Spleen (tissue), 11 donors: ENCODE measurements at regions not wholly inside any gene's neighbourhood (a gene's known extent, or its start where the extent isn't known, plus 50 kb on each side); places are given as distances from the start of the nearest gene placed in this dataset.

Experiments used
- DNase-seq: peaks from one replicate; pipeline ENCODE4 v3.0.0-alpha.2; 2020
- H3K27ac ChIP-seq, 8 donors: fragments of 200-600 bp; sonication (generic) in 7 of 8; 1 replicate in 4 of 8; 2 replicates in 4 of 8; pipeline versions ENCODE4 v1.5.0 to v1.8.0; 2016 to 2021; ENCODE audit warnings: inconsistent platforms in 4 of 8, mild to moderate bottlenecking in 4 of 8, moderate library complexity in 1 of 8
- H3K27me3 ChIP-seq, 7 donors: fragments of 200-600 bp; sonication (generic) in 6 of 7; replicated peaks in 1 of 7; 1 replicate in 4 of 7; 2 replicates in 3 of 7; pipeline versions ENCODE4 v1.5.0 to v1.8.0; 2016 to 2021; ENCODE audit warnings: inconsistent platforms in 3 of 7, mild to moderate bottlenecking in 1 of 7
- H3K36me3 ChIP-seq, 6 donors: fragments of 200-600 bp; sonication (generic) in 5 of 6; 1 replicate in 4 of 6; 2 replicates in 2 of 6; pipeline versions ENCODE4 v1.5.0 to v1.8.0; 2016 to 2021; ENCODE audit warnings: inconsistent platforms in 2 of 6
- H3K4me1 ChIP-seq, 6 donors: fragments of 200-600 bp; sonication (generic) in 5 of 6; 1 replicate in 3 of 6; 2 replicates in 3 of 6; pipeline versions ENCODE4 v1.5.0 to v1.8.0; 2016 to 2021; ENCODE audit warnings: inconsistent platforms in 3 of 6
- H3K4me3 ChIP-seq, 8 donors: fragments of 200-600 bp; sonication (generic) in 7 of 8; 1 replicate in 4 of 8; 2 replicates in 4 of 8; pipeline versions ENCODE4 v1.5.0 to v1.8.0; 2016 to 2021; ENCODE audit warnings: inconsistent platforms in 4 of 8, mild to moderate bottlenecking in 4 of 8, moderate library complexity in 2 of 8
- H3K9me3 ChIP-seq, 8 donors: fragments of 200-600 bp; sonication (generic) in 7 of 8; 1 replicate in 4 of 8; 2 replicates in 4 of 8; pipeline versions ENCODE4 v1.5.0 to v1.8.0; 2016 to 2021; ENCODE audit warnings: inconsistent platforms in 4 of 8
- CTCF ChIP-seq, 11 experiments: fragments of 200-600 bp in 7 of 11; fragments of 450-650 bp in 4 of 11; sonication (generic) in 4 of 11; IDR thresholded peaks in 8 of 11; conservative IDR thresholded peaks in 3 of 11; 1 replicate in 7 of 11; 2 replicates in 4 of 11; pipeline versions ENCODE4 v1.4.0 to v1.8.0; 2016 to 2021; ENCODE audit warnings: antibody characterized with exemption in 11 of 11, inconsistent platforms in 4 of 11, mild to moderate bottlenecking in 1 of 11
- POLR2A ChIP-seq, 3 donors: fragments of 450-650 bp; IDR thresholded peaks; one replicate each; pipeline ENCODE4 v1.5.1; 2017; ENCODE audit warnings: antibody characterized with exemption in 3 of 3, mild to moderate bottlenecking in 1 of 3
- POLR2AphosphoS5 ChIP-seq, 3 donors: sonication (generic); formaldehyde crosslinking; IDR thresholded peaks; one replicate each; pipeline ENCODE4 v1.5.1; 2017; ENCODE audit warnings: antibody characterized with exemption in 3 of 3
- WGBS, 5 donors: extraction: QIAGEN DNeasy Blood & Tissue Kit in 3 of 5; methylation state at CpG; one replicate each; pipeline versions ENCODE4 v1.1.5 to v1.1.7; 2013 to 2018; 5-methylcytosine and 5-hydroxymethylcytosine counted together
- intact Hi-C: fragments of 100-400 bp; cut with DNase I; formaldehyde crosslinking; loops from one replicate; pipeline ENCODE4 v1.15.0; 2023; ENCODE audit warnings: low total_unique reads
- donor health status: healthy with polysubstance abuse.
- donor health status: DM: no; HTN: no; CAD: no; lungs with moderate emphysema.
- donor health status: DM: no; HTN: no; CAD: no.
- donor health status: Bipolar disorder and iron deficiency.
- donor health status: healthy.
- donor health status: DM: no; HTN: no; CAD: no.
- donor health status: DM: yes; HTN: yes; CAD: no.

- Histone ChIP-seq H3K9me3 (peaks cover 0 to 2% (median 0%) of the 10 kb centered on the region in 8 donors), H3K4me1 (no peaks in the 10 kb centered on the region), H3K4me3 (no peak overlapping the region), H3K27me3 (no peaks in the 10 kb centered on the region), H3K36me3 (no peaks in the 10 kb centered on the region), H3K27ac (no peak overlapping the region)
- intact Hi-C loops: no loop called here
- TF ChIP-seq POLR2A (IDR thresholded peaks at IDR 0.05): no peak
- TF ChIP-seq POLR2AphosphoS5 (IDR thresholded peaks at IDR 0.05): no peak
- no peak for TF ChIP-seq CTCF (IDR thresholded peaks at IDR 0.05 in 8 of 11, conservative IDR thresholded peaks at IDR 0.05 in 3 of 11)
- DNase-seq: no peak
- WGBS, 5 donors: 43 to 72% (median 57%) methylated on average over 1 of the region's 1 CpG
These were observed 1471.7 kb upstream of the B3GALT2 start for GRCh38 chr1:194658090-194658439.

- intact Hi-C loops: no loop called here
- H3K27me3 ChIP-seq: no peaks in the 10 kb centered on the region
- 76 to 85% (median 77%) methylated on average over 1 of the region's 1 CpG for WGBS, 5 donors
- H3K36me3 ChIP-seq: no peaks in the 10 kb centered on the region
- no peak overlapping the region for H3K4me3 ChIP-seq
- DNase-seq: no peak
- TF ChIP-seq POLR2A (IDR thresholded peaks at IDR 0.05) (no peak), CTCF (IDR thresholded peaks at IDR 0.05 in 8 of 11, conservative IDR thresholded peaks at IDR 0.05 in 3 of 11) (no peak), POLR2AphosphoS5 (IDR thresholded peaks at IDR 0.05) (no peak)
- no peak overlapping the region for H3K27ac ChIP-seq
- no peaks in the 10 kb centered on the region for H3K9me3 ChIP-seq
- no peaks in the 10 kb centered on the region for H3K4me1 ChIP-seq
These were observed 1468.5 kb upstream of the B3GALT2 start for GRCh38 chr1:194654956-194655355.

GRCh38 chr1:194653385-194653784, 1467.0 kb upstream of the B3GALT2 start:
- DNase-seq: no peak
- intact Hi-C loops: no loop called here
- Histone ChIP-seq H3K4me3 (no peak overlapping the region), H3K27me3 (no peaks in the 10 kb centered on the region), H3K36me3 (no peaks in the 10 kb centered on the region), H3K27ac (no peak overlapping the region), H3K4me1 (no peaks in the 10 kb centered on the region), H3K9me3 (no peaks in the 10 kb centered on the region)
- no peak for TF ChIP-seq POLR2A (IDR thresholded peaks at IDR 0.05)
- TF ChIP-seq POLR2AphosphoS5 (IDR thresholded peaks at IDR 0.05): no peak
- TF ChIP-seq CTCF (IDR thresholded peaks at IDR 0.05 in 8 of 11, conservative IDR thresholded peaks at IDR 0.05 in 3 of 11): no peak
- whole genome bisulfite sequencing, 5 donors: 53 to 75% (median 67%) methylated on average over 1 of the region's 1 CpG

- H3K36me3 ChIP-seq: no peaks in the 10 kb centered on the region
- intact Hi-C loops: no loop called here
- 72 to 93% (median 79%) methylated on average over 2 of the region's 2 CpGs for WGBS, 5 donors
These were observed 1460.7 kb upstream of the B3GALT2 start for GRCh38 chr1:194647118-194647517.

More at GRCh38 chr1:194647118-194647517, 1460.7 kb upstream of the B3GALT2 start:
- Histone ChIP-seq H3K9me3 (peaks cover 0 to 11% (median 0%) of the 10 kb centered on the region in 8 donors), H3K27ac (no peak overlapping the region), H3K27me3 (no peaks in the 10 kb centered on the region), H3K4me3 (no peak overlapping the region), H3K4me1 (no peaks in the 10 kb centered on the region)
- TF ChIP-seq POLR2AphosphoS5 (IDR thresholded peaks at IDR 0.05) (no peak), POLR2A (IDR thresholded peaks at IDR 0.05) (no peak), CTCF (IDR thresholded peaks at IDR 0.05 in 8 of 11, conservative IDR thresholded peaks at IDR 0.05 in 3 of 11) (no peak)
- no peak for DNase-seq
